GM20000 (cell line): ENCODE measurements at regions not wholly inside any gene's neighbourhood (a gene's known extent, or its start where the extent isn't known, plus 50 kb on each side); places are given as distances from the start of the nearest gene placed in this dataset.

ENCODE experiments used
- DNase-seq: peaks from one replicate; pipeline ENCODE4 v3.0.0; 2012; ENCODE audit warnings: low spot score
- TF ChIP-seq, protein P1 (sequence below): IDR thresholded peaks from 2 replicates; pipeline ENCODE4 v1.5.1; 2012; ENCODE audit warnings: mild to moderate bottlenecking, control low read depth; ENCODE audit errors: extremely low read depth, missing control alignments

DNA sequence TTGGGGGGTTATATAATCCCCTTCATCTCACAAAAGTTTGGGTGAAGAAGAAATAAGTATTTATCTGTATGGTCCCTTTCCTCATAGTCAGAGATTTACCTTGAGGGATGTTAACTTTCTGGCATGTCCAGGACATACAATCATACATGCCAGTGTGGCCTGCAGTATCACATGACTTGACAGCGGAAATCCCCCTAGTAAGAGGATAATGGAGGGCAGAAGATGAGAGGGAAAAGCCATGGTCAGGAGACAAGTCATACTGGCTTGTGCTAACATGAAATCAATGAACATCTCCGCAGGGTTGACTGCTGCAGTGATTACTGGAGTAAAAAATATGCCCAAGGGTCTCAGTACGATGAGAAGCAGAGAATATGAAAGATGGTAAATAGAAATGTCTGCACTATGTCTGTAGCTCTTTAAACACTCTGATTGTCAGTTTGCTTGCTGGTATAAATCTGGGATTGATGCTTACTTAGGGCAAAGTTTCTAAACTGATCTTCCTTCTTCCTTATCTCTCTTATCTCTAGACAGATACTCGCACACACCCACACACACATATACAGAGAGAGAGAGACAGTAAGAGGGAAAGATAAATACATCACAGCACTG lies 1385.6 kb upstream of the ADGRL3 start:
- TF ChIP-seq, protein P1, sequence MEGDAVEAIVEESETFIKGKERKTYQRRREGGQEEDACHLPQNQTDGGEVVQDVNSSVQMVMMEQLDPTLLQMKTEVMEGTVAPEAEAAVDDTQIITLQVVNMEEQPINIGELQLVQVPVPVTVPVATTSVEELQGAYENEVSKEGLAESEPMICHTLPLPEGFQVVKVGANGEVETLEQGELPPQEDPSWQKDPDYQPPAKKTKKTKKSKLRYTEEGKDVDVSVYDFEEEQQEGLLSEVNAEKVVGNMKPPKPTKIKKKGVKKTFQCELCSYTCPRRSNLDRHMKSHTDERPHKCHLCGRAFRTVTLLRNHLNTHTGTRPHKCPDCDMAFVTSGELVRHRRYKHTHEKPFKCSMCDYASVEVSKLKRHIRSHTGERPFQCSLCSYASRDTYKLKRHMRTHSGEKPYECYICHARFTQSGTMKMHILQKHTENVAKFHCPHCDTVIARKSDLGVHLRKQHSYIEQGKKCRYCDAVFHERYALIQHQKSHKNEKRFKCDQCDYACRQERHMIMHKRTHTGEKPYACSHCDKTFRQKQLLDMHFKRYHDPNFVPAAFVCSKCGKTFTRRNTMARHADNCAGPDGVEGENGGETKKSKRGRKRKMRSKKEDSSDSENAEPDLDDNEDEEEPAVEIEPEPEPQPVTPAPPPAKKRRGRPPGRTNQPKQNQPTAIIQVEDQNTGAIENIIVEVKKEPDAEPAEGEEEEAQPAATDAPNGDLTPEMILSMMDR: no peak
- no peak for DNase-seq

DNA sequence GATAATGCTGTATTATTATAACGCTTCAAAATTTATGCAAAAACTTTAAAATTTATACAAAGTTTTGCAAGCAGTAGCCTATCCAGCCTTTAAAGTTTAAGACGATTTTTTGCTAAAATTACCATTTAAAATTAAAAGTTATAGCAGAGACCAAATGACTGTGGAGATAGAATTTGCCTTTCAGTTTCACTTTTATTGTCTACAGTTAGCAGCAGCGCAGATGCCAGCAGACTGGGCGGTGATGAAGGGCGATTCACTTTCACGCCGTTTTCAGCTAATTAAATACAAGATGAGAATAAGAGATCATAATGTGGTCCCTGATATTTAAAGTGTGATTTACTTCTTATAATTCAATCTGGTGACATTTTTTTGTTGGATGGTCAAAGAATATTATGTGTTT lies 1381.5 kb upstream of the ADGRL3 start:
- TF ChIP-seq, protein P1: no peak
- DNase-seq: peak; percentile 19

DNA sequence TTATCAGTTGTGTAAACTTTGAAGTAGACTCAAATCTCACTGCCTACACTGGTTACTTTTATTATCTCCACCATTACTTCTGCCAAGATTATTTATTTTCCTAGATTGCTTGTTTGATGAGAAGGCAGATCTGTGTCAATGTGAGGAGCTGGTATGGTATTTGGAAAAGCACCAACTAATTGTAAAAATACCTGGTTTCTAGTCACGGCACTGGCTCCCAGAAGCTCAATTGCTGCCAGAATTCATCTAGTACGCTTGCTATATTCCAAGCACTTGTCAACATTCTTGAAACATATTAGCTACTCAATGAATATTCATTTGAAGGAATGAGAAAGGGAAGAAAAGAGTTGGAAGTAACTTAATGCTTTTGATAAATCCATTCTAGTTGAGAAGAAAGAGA lies 1376.8 kb upstream of the ADGRL3 start:
- TF ChIP-seq, protein P1: no peak

DNA sequence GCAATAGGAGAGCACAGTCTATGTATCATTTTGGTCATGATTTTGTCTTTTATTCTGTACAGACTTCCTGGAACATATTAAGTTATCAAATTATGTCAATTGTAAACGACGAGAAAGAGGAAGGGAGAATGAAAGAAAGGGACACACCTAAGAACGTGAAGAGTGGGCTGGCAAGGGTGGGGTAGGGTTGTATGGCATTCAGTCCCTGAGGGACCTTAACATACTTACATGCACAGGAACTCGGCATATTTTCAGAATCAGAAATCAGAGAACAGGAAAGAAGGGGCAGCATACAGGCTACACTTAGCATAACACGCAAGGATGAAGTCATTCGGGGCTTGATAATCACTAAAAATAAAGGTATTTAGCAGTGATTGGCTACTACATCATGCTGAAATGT lies 1375.0 kb upstream of the ADGRL3 start:
- no peak for DNase-seq
- TF ChIP-seq, protein P1: no peak

More for the DNA sequence above, 1376.8 kb upstream of the ADGRL3 start:
- no peak for DNase-seq

DNA sequence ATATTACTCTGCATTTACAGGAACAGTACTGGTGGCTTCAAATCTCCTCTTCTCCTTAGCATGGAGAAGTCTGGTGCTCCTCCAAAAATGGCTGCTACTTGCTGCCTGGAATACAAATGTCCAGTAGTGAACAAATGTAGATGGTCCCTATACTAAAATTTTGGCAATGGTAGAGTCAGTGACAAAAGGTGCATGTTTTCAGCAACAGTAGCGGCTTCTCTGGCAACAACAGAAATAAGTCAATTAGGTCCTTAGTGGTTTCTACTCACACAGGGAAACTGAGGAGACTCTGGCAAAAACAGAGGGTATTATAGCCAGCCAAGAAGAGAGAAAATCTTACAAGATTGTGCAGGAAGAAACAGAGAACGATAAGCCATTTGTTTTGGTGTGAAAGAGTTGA lies 1368.4 kb upstream of the ADGRL3 start:
- TF ChIP-seq, protein P1: no peak
- DNase-seq: no peak

DNA sequence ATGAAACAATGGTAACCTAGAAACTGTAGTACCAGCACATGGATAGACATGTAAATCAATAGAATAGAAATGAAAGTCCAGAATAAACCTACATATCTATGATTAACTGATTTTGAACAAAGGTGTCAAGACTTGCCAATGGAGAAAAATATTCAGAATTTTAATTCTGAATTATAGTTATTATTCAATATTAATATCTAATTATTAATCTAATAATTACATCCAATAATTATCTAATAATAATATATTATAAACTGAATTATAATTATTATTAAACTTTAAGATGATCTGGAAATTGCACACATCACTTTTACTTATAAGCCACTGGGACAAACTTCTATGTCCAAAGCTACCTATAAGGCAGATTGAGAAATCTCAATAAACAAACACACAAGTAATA lies 1365.2 kb upstream of the ADGRL3 start:
- no peak for DNase-seq
- TF ChIP-seq, protein P1: no peak

DNA sequence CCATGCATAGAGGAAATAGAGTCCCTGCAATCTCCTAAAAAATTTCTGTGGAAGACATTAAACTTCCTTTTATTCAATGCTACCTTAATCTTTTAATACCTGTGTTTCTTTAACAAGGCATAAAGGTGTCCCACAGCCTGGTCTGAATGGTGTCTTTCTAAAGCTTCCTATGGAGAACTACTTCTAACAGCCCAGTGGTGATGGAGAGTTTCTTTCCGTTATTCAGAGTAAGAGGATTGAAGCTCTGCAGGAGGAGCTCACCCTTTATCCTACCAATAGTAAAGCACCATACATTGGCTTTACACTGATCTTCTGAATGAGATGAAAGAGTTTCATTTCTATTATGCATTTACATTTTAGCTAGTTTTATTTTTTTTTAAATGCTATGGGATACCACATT lies 1362.4 kb upstream of the ADGRL3 start:
- no peak for DNase-seq
- TF ChIP-seq, protein P1: no peak
